Stomach smooth muscle (tissue), 2 donors: ENCODE measurements at regions not wholly inside any gene's neighbourhood (a gene's known extent, or its start where the extent isn't known, plus 50 kb on each side); places are given as distances from the start of the nearest gene placed in this dataset.

Experiments used
- H3K27ac ChIP-seq: one replicate; pipeline ENCODE4 v1.7.0; 2013; ENCODE audit warnings: mild to moderate bottlenecking, low read length, inconsistent platforms
- H3K27me3 ChIP-seq, 2 donors: one replicate each; pipeline ENCODE4 v1.7.0; 2013; ENCODE audit warnings: low read length in 2 of 2; ENCODE audit not compliant: insufficient read depth in 2 of 2, control insufficient read depth in 1 of 2
- H3K36me3 ChIP-seq, 2 donors: one replicate each; pipeline ENCODE4 v1.7.0; 2013; ENCODE audit warnings: low read length in 2 of 2; ENCODE audit not compliant: control insufficient read depth in 2 of 2, insufficient read depth in 2 of 2
- H3K4me1 ChIP-seq: one replicate; pipeline ENCODE4 v1.7.0; 2013; ENCODE audit warnings: low read length; ENCODE audit not compliant: control insufficient read depth, insufficient read depth
- H3K4me3 ChIP-seq, 2 donors: one replicate each; pipeline ENCODE4 v1.7.0; 2013; ENCODE audit warnings: low read length in 2 of 2
- H3K9ac ChIP-seq, 2 donors: one replicate each; pipeline ENCODE4 v1.7.0; 2013; ENCODE audit warnings: low read length in 2 of 2, mild to moderate bottlenecking in 1 of 2
- H3K9me3 ChIP-seq, 2 donors: one replicate each; pipeline ENCODE4 v1.7.0; 2013; ENCODE audit warnings: low read length in 2 of 2; ENCODE audit not compliant: control insufficient read depth in 2 of 2
- donor health status: healthy.
- donor health status: Pancreatic carcinoma.

- H3K27ac ChIP-seq, result no peak overlapping the region
- H3K27me3 ChIP-seq, result no peaks in the 10 kb centered on the region
Measured at GRCh38 chr12:115044073-115044472, 360.1 kb upstream of the TBX3 start.

GRCh38 chr12:115043079-115043478 is 359.1 kb upstream of the TBX3 start:
- no peak overlapping the region for H3K27ac ChIP-seq
- no peak overlapping the region for H3K9ac ChIP-seq
- no peaks in the 10 kb centered on the region for H3K36me3 ChIP-seq
- peaks cover 5 to 7% of the 10 kb centered on the region in 2 donors for H3K9me3 ChIP-seq
- no peaks in the 10 kb centered on the region for H3K27me3 ChIP-seq
- H3K4me3 ChIP-seq, result no peak overlapping the region
- no peaks in the 10 kb centered on the region for H3K4me1 ChIP-seq

More at GRCh38 chr12:115044073-115044472, 360.1 kb upstream of the TBX3 start:
- Histone ChIP-seq H3K36me3 (no peaks in the 10 kb centered on the region), H3K9ac (no peak overlapping the region), H3K4me3 (no peak overlapping the region), H3K4me1 (no peaks in the 10 kb centered on the region), H3K9me3 (peaks cover 5 to 7% of the 10 kb centered on the region in 2 donors)

GRCh38 chr12:115042341-115042740 is 358.4 kb upstream of the TBX3 start:
- Histone ChIP-seq H3K27ac (no peak overlapping the region), H3K9ac (no peak overlapping the region), H3K27me3 (no peaks in the 10 kb centered on the region), H3K4me1 (no peaks in the 10 kb centered on the region), H3K4me3 (no peak overlapping the region), H3K9me3 (peaks cover 5 to 7% of the 10 kb centered on the region in 2 donors), H3K36me3 (no peaks in the 10 kb centered on the region)

GRCh38 chr12:115037830-115038229 is 353.9 kb upstream of the TBX3 start:
- H3K9me3 ChIP-seq, result peaks cover 5 to 7% of the 10 kb centered on the region in 2 donors
- H3K27ac ChIP-seq, result no peak overlapping the region
- no peak overlapping the region for H3K4me3 ChIP-seq
- H3K36me3 ChIP-seq, result no peaks in the 10 kb centered on the region
- no peaks in the 10 kb centered on the region for H3K4me1 ChIP-seq
- no peak overlapping the region for H3K9ac ChIP-seq
- no peaks in the 10 kb centered on the region for H3K27me3 ChIP-seq

- peaks cover 0 to 6% of the 10 kb centered on the region in 2 donors for H3K9me3 ChIP-seq
- no peak overlapping the region for H3K9ac ChIP-seq
- H3K36me3 ChIP-seq, result no peaks in the 10 kb centered on the region
- H3K27ac ChIP-seq, result no peak overlapping the region
- no peak overlapping the region for H3K4me3 ChIP-seq
- no peaks in the 10 kb centered on the region for H3K27me3 ChIP-seq
- H3K4me1 ChIP-seq, result no peaks in the 10 kb centered on the region
Measured at GRCh38 chr12:115035535-115036107, 351.6 kb upstream of the TBX3 start.

GRCh38 chr12:115032521-115032920 is 348.5 kb upstream of the TBX3 start:
- Histone ChIP-seq H3K27me3 (no peaks in the 10 kb centered on the region), H3K9me3 (no peaks in the 10 kb centered on the region), H3K27ac (no peak overlapping the region), H3K4me3 (no peak overlapping the region), H3K4me1 (no peaks in the 10 kb centered on the region), H3K36me3 (no peaks in the 10 kb centered on the region), H3K9ac (no peak overlapping the region)

GRCh38 chr12:115030017-115030416 is 346.0 kb upstream of the TBX3 start:
- no peaks in the 10 kb centered on the region for H3K27me3 ChIP-seq
- H3K4me3 ChIP-seq, result no peak overlapping the region
- H3K4me1 ChIP-seq, result no peaks in the 10 kb centered on the region
- no peak overlapping the region for H3K27ac ChIP-seq
- H3K9me3 ChIP-seq, result no peaks in the 10 kb centered on the region
- H3K36me3 ChIP-seq, result no peaks in the 10 kb centered on the region
- no peak overlapping the region for H3K9ac ChIP-seq

GRCh38 chr12:115024531-115024930 is 340.6 kb upstream of the TBX3 start:
- Histone ChIP-seq H3K9ac (no peak overlapping the region), H3K36me3 (no peaks in the 10 kb centered on the region), H3K9me3 (no peaks in the 10 kb centered on the region), H3K4me1 (no peaks in the 10 kb centered on the region), H3K27me3 (no peaks in the 10 kb centered on the region), H3K4me3 (no peak overlapping the region), H3K27ac (no peak overlapping the region)

- Histone ChIP-seq H3K27ac (no peak overlapping the region), H3K36me3 (no peaks in the 10 kb centered on the region), H3K9ac (no peak overlapping the region), H3K4me1 (no peaks in the 10 kb centered on the region), H3K9me3 (no peaks in the 10 kb centered on the region), H3K4me3 (no peak overlapping the region), H3K27me3 (no peaks in the 10 kb centered on the region)
Measured at GRCh38 chr12:115023279-115024265, 339.6 kb upstream of the TBX3 start.

- no peaks in the 10 kb centered on the region for H3K27me3 ChIP-seq
- H3K9ac ChIP-seq, result no peak overlapping the region
- H3K4me1 ChIP-seq, result no peaks in the 10 kb centered on the region
- no peak overlapping the region for H3K27ac ChIP-seq
- H3K9me3 ChIP-seq, result peaks cover 0 to 2% of the 10 kb centered on the region in 2 donors
- H3K4me3 ChIP-seq, result no peak overlapping the region
- H3K36me3 ChIP-seq, result no peaks in the 10 kb centered on the region
Measured at GRCh38 chr12:115020091-115020490, 336.1 kb upstream of the TBX3 start.

GRCh38 chr12:115017346-115017745 is 333.4 kb upstream of the TBX3 start:
- no peaks in the 10 kb centered on the region for H3K4me1 ChIP-seq
- H3K4me3 ChIP-seq, result no peak overlapping the region
- H3K36me3 ChIP-seq, result no peaks in the 10 kb centered on the region
- no peaks in the 10 kb centered on the region for H3K27me3 ChIP-seq
- H3K9me3 ChIP-seq, result peaks cover 0 to 2% of the 10 kb centered on the region in 2 donors
- no peak overlapping the region for H3K9ac ChIP-seq
- H3K27ac ChIP-seq, result no peak overlapping the region
